ENCODE measurements at regions not wholly inside any gene's neighbourhood (a gene's known extent, or its start where the extent isn't known, plus 50 kb on each side); places are given as distances from the start of the nearest gene placed in this dataset.
"Not testable (repeated sequence)": the region's sequence is repeated elsewhere in the genome, so short reads cannot be mapped to it uniquely, and the experiment has no call there.

DNA sequence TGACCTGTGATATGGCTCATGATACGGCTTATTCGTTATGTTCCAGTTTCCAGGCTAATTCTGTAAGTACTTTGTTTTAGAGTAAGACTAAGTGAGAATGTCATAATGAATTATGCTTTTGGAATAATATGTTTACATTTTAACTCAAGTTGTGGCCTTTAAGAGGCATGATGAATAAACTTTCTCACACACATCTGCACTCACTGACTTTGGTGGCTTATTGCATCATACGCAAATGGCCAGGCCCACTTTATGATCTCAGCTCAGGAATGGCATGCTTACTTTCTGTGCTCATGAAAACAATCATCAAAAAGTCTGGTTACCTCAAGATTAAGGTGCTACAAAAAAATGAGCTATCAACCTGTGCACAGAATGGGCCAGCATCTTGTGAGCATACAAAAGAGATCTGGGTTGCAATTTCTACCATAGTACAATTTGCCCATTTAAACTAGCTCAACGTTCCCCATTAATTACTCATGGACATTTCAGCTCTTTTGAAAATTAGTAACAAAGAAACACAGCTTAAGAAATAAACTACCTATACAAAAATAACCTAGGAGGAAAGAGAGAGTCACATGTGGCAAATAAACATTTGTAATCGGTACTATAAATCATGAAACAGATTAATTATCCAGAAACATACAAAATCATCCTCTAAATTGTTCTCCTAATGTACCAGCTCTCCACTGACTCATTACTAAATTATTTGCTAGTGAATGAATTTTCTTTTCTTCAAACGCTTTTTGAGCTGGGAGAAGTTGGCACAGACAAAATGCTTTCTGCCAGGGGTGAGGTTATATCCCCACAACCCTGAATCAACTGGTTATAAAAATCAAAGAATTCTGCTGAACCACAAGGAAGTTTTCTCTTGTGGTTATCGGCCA lies 439.0 kb upstream of the ADAMTS9 start:
- H3K27ac ChIP-seq: no peak overlapping the region
- no peaks in the 10 kb centered on the region for H3K27me3 ChIP-seq (ENCODE audit: insufficient read depth, low read depth, severe bottlenecking)
- no peak for DNase-seq
- TF ChIP-seq CTCF (IDR thresholded peaks at IDR 0.05; ENCODE audit: low read depth, low read length): no peak
- no peak overlapping the region for H3K4me3 ChIP-seq (ENCODE audit: low read depth, low read length)
- no peaks in the 10 kb centered on the region for H3K9me3 ChIP-seq (ENCODE audit: severe bottlenecking)
- H3K36me3 ChIP-seq: no peaks in the 10 kb centered on the region

- not testable (repeated sequence) for H3K27me3 ChIP-seq (ENCODE audit: insufficient read depth, low read depth, severe bottlenecking); H3K27ac ChIP-seq; H3K4me3 ChIP-seq (ENCODE audit: low read depth, low read length); H3K36me3 ChIP-seq
- H3K9me3 ChIP-seq (ENCODE audit: severe bottlenecking): peaks cover 13% of the 10 kb centered on the region
- DNase-seq: peak; percentile 6
Measured at GRCh38 chr3:65120156-65120555, 432.4 kb upstream of the ADAMTS9 start.

GRCh38 chr3:65118912-65119499 lies 431.2 kb upstream of the ADAMTS9 start:
- DNase-seq: no peak
- H3K4me3 ChIP-seq (ENCODE audit: low read depth, low read length): no peak overlapping the region
- H3K27me3 ChIP-seq (ENCODE audit: insufficient read depth, low read depth, severe bottlenecking): no peaks in the 10 kb centered on the region
- H3K9me3 ChIP-seq (ENCODE audit: severe bottlenecking): peaks cover 13% of the 10 kb centered on the region
- H3K27ac ChIP-seq: no peak overlapping the region
- no peak for TF ChIP-seq CTCF (IDR thresholded peaks at IDR 0.05; ENCODE audit: low read depth, low read length)
- no peaks in the 10 kb centered on the region for H3K36me3 ChIP-seq

GRCh38 chr3:65114041-65114440 lies 426.2 kb upstream of the ADAMTS9 start:
- no peaks in the 10 kb centered on the region for H3K27me3 ChIP-seq (ENCODE audit: insufficient read depth, low read depth, severe bottlenecking)
- H3K27ac ChIP-seq: no peak overlapping the region
- H3K9me3 ChIP-seq (ENCODE audit: severe bottlenecking): peaks cover under 1% of the 10 kb centered on the region
- H3K4me3 ChIP-seq (ENCODE audit: low read depth, low read length): no peak overlapping the region
- H3K36me3 ChIP-seq: no peaks in the 10 kb centered on the region
- TF ChIP-seq CTCF (IDR thresholded peaks at IDR 0.05; ENCODE audit: low read depth, low read length): no peak
- DNase-seq: no peak

DNA sequence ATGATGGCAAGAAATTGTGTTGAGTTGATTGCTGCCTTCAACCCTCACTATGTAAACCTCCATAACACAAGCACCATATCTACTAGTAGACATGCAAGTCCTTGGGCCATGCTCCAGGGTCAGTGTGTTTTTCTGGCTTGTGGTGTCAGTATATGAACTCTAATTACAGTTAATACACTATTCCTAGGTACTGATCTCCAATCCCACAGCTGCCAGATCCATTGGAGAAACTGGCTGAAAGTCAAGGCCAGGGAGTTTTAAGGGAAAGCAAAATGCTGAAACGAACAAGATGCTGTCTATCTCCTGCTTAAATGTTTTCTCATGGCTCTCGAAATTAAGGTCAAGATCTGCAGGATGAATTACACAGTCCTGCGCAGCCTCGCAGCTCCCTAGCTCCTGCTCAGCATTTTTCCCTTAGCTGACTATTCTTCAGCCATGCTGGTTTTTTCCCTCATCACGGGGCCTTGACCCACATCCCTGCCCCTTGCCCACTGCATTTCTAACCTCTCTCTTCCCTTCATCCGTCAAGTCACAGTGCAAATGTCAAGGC lies 425.0 kb upstream of the ADAMTS9 start:
- no peak for DNase-seq
- no peak overlapping the region for H3K4me3 ChIP-seq (ENCODE audit: low read depth, low read length)
- TF ChIP-seq CTCF (IDR thresholded peaks at IDR 0.05; ENCODE audit: low read depth, low read length): no peak
- H3K36me3 ChIP-seq: no peaks in the 10 kb centered on the region
- H3K27me3 ChIP-seq (ENCODE audit: insufficient read depth, low read depth, severe bottlenecking): no peaks in the 10 kb centered on the region
- H3K27ac ChIP-seq: no peak overlapping the region
- no peaks in the 10 kb centered on the region for H3K9me3 ChIP-seq (ENCODE audit: severe bottlenecking)

- Histone ChIP-seq H3K9me3 (ENCODE audit: severe bottlenecking) (no peaks in the 10 kb centered on the region), H3K4me3 (ENCODE audit: low read depth, low read length) (no peak overlapping the region), H3K27ac (no peak overlapping the region), H3K36me3 (no peaks in the 10 kb centered on the region), H3K27me3 (ENCODE audit: insufficient read depth, low read depth, severe bottlenecking) (no peaks in the 10 kb centered on the region)
- TF ChIP-seq CTCF (IDR thresholded peaks at IDR 0.05; ENCODE audit: low read depth, low read length): no peak
- DNase-seq: no peak
Measured at GRCh38 chr3:65110661-65111060, 422.9 kb upstream of the ADAMTS9 start.

Measured in WERI-Rb-1 (cell line).